ENCODE measurements at regions not wholly inside any gene's neighbourhood (a gene's known extent, or its start where the extent isn't known, plus 50 kb on each side); places are given as distances from the start of the nearest gene placed in this dataset.

DNA sequence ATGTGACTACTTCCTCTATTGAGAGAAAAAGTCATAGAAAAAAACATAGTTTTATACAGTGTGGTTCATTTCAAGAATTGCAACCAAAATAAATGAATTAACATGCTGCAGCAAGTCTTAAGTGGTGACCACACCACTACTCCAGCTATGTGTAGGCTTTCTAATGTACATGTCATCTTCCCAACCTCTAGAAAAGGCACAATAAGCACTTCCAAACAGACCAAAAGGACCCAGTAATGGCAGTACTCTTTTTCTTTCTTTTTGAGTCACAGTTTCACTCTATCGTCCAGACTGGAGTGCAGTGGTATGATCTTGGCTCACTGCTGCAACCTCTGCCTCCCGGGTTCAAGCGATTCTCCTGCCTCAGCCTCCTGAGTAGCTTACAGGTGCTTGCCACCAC, 219.3 kb upstream of the KBTBD8 start:
- no peak for DNase-seq (ENCODE audit: low spot score)
- intact Hi-C loops (cut with DNase I), result no loop called here

DNA sequence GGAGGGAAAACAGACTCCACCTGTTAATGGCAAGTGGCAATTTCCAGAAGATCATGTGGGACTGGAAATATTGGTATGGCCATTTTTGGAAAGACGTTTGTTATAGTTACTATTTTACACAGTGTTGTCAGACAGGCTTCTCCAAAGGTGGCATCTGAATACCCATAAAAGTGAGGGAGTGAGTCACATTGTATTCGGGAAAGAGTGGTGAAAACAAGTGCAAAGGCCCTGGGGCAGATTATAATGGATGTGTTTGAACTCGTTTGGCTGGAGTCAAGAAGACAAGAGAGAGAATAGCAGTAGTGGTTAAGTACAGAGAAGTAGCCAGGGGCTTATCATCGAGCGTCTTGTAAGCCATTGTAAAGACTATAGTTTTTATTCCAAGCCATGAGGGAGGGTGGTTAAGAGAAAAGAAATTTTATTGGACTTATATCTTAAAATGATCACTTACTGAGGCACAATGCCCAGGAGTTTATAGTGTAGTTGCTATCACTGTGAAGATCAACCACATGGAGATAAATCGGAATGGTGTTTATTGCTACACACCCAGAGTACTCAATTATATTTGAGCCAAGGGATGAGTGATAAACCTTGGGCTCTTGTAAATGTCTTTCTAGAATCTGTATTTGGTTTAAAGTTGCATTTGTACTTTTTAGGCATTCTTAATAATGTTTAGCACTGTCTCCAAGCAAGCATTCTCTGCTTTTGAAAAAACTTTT, 212.8 kb upstream of the KBTBD8 start:
- intact Hi-C loops (cut with DNase I), result no loop called here
- DNase-seq (ENCODE audit: low spot score), result no peak

DNA sequence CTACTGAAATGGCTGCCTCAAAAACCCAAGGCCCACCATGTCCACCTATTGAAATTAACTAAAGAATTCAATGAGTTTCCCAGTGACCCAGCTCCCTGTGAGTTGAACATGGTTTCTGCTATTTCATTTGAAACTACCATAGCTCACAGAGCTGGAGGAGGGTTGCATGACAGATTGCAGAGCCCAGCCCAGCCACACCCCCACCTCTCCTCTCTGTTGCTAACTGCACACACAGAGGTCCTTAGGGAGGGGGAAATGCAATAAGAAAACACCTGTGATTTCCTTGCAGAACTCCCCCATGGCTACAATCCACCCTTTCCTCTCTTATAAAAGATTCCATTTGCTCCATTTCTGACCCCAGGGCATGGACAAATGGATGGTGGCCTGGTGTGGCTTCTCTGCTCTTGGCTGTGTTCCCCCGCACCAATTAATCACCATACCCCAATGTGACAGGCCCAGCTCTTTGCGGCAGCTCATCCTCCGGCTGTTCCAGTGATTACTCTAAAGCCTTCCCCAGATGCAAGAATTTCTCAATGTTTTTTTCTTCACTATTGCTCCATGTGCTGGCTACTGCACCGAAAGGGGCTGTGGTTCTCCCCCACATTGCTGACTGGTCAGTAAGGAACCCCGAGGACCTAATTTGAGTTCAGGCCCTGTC, 208.4 kb upstream of the KBTBD8 start:
- intact Hi-C loops (cut with DNase I), result no loop called here
- DNase-seq (ENCODE audit: low spot score), result no peak

GRCh38 chr3:66792086-66792485, 206.0 kb upstream of the KBTBD8 start:
- DNase-seq (ENCODE audit: low spot score), result no peak
- intact Hi-C loops (cut with DNase I), result loop anchor here in 1 of 2 donors (2.0 kb wide), 1 partner anchor 29 kb away; no protein-coding TSS in a partner anchor

- intact Hi-C loops (cut with DNase I), result no loop called here
- DNase-seq (ENCODE audit: low spot score), result no peak
Observed at GRCh38 chr3:66795365-66795764, 202.7 kb upstream of the KBTBD8 start.

DNA sequence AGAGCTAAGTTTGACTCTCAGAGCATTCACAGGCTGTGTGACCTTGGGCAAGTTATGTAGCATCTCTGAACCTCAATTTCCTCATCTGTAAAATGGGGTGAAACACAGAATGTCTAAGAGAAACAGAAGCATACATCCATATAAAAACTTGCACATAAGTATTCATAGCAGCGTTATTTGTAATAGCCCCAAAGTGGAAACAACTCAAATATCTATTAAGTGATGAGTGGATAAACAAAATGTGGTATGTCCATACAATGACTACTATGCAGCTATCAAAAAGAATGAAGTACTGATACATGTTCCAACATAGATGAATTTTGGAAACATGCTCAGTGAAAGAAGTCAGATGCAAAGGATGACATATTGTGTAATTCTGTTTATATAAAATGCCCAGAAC, 201.8 kb upstream of the KBTBD8 start:
- intact Hi-C loops (cut with DNase I), result no loop called here
- no peak for DNase-seq (ENCODE audit: low spot score)

- intact Hi-C loops (cut with DNase I), result no loop called here
- peak; percentile 81 for DNase-seq (ENCODE audit: low spot score)
Observed at GRCh38 chr3:66797889-66798560, 200.1 kb upstream of the KBTBD8 start.

- no peak for DNase-seq (ENCODE audit: low spot score)
- intact Hi-C loops (cut with DNase I), result no loop called here
Observed at GRCh38 chr3:66800941-66801545, 197.1 kb upstream of the KBTBD8 start.

- intact Hi-C loops (cut with DNase I), result no loop called here
- DNase-seq (ENCODE audit: low spot score), result no peak
Observed at GRCh38 chr3:66803206-66803605, 194.9 kb upstream of the KBTBD8 start.

DNA sequence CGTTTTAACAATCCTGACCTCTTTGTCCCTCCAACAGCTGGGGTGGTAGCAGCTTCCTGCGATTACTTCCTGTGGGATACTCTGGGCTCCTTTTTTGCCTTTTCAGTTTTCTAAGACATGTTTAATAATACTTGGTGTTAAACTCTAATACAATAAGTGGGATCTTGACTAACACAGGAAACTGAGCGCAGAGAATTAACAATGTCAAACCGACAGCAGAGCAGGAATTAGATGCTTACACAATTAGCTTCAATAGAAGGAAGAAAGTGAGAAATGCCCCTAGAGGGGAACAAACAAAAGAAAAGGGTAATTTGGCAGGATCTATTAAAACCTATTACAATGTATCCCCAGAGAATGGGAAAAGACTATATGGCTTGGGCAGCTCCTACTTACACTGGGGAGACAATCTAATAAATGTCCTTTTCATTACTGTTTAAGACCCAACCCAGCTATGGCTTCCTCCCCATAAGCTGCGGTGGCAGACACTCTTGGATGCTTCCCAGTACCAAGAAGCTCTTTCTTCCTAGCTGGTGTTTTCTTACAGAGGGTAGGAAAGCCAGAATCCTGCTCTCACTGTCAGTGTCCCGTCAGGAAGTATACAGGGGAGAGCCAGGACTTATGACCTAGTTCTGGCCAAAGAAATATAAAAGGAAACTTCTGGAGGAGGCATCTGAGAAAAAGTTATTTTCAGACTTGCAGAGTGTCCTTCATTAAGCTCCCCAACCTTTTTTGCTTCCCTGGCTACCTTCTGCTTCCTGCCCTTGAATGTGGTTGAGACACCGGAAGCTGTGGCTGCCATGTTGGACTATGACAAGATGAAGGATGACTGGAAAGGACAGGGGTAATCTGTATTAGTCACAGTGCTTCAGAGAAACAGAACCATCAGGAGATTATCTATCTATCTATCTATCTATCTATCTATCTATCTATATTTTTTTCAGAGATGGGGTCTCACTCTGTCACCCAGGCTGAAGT, 194.1 kb upstream of the KBTBD8 start:
- intact Hi-C loops (cut with DNase I), result no loop called here
- no peak for DNase-seq (ENCODE audit: low spot score)

DNA sequence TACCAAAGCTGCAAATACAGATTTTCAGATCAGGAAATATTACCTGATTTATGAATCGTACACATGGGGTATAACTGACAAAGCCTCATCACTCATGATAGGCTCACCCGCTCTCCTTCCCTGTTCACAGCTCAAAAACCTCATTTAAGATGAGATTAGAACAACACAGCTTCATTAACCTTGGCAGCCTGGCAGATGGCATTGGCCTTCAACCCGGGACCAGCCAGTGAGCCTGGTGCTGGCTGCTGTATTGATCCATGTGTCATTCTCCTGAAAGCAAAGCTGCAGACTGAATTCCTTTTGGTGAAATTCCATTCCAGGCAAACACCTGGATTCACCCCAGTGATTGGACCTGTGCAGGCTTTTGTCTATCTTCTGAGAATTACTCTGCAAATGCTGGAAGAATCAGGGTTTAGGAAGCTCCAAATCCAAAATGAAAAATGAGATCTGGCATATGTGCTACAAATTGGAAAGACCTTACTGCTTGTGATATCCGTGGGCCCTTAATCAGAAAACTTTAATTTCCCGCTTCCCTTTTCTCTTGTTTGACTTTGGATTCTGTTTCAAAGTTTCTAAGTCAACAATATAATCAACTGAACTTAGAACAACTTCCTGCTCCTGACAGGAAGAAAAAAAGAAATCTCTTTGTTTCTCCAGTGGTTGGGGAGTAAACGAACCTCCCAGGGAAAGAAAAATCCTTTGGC, 189.1 kb upstream of the KBTBD8 start:
- intact Hi-C loops (cut with DNase I), result no loop called here
- DNase-seq (ENCODE audit: low spot score), result no peak

DNA sequence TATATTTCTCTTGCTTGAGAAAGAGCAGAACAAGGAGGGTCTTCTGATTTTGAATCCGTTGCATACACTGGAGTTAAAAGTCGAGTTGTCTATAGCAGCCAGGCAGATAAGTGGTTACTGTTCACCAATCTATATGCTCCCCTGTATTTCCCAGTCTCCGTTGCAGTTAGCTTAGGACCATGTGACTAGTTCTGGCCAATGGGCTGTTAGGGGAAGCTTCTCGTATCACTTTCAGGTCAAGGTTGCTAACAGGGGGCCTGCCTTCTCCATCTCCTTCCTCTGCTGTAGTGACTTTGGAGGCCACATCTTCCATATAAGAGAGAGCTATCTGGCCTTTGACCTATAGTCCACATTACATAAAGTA, 188.5 kb upstream of the KBTBD8 start:
- intact Hi-C loops (cut with DNase I), result no loop called here
- no peak for DNase-seq (ENCODE audit: low spot score)

DNA sequence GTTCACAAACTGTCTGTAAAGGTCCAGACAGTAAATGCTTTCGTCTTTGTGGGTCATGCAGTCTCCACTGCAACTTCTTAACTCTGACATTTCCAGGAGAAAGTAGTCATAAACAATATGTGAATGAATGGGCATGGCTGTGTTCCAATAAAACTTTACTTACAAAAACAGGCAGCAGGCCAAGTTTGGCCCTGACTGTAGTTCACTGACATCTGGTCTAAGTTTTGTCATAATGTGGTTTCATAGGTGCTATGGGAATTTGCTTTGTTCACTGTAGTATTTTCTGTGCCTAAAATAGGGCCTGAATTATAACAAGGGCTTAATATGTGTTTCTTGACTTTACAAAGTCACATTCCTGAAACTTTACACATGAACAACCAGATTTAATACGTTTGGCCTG, 186.0 kb upstream of the KBTBD8 start:
- intact Hi-C loops (cut with DNase I), result loop anchor here (5.0 to 10.0 kb wide), 2 partner anchors 407 to 555 kb away; no protein-coding TSS in a partner anchor
- DNase-seq (ENCODE audit: low spot score), result no peak

- intact Hi-C loops (cut with DNase I), result loop anchor here (5.0 to 10.0 kb wide), 2 partner anchors 408 to 555 kb away; no protein-coding TSS in a partner anchor
- no peak for DNase-seq (ENCODE audit: low spot score)
Observed at GRCh38 chr3:66812741-66813140, 185.4 kb upstream of the KBTBD8 start.

DNA sequence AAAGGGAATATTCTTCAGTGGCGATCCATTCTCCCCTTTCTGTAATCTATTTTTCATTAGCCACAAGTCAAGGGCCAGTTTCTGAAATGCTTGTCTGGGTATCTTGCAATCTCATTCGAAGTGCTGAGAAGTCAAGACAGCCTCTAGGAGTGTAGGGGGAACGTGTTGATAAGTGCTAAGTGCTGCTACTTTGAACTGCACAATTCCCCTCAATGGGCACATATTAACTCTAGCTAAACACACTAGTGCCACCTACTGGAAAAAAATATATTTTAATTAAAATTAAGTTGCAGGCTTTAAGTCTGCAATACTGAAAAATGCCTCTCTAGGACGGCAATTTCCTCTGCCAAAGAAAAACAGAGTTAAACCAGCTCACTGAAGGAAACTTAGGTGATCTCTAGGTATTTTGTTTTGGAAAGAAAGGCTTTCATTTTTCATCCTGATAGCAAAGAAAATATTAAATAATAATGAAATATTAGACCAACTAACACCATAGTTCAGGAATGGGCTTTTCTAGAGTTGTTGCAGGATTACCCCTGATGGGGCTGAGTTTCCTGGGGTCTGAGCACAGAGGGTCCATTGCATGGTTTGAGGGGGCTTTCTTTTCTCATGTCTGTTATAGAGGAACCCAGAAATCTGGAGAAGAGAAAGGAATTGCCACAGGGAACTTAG, 181.9 kb upstream of the KBTBD8 start:
- intact Hi-C loops (cut with DNase I), result loop anchor here (5.0 to 10.0 kb wide), 3 partner anchors 411 to 549 kb away; no protein-coding TSS in a partner anchor

GRCh38 chr3:66817951-66818557, 180.1 kb upstream of the KBTBD8 start:
- intact Hi-C loops (cut with DNase I), result loop anchor here (5.0 to 10.0 kb wide), 3 partner anchors 413 to 551 kb away; no protein-coding TSS in a partner anchor
- DNase-seq (ENCODE audit: low spot score), result no peak

More for the DNA sequence above, 181.9 kb upstream of the KBTBD8 start:
- no peak for DNase-seq (ENCODE audit: low spot score)

GRCh38 chr3:66819993-66820501, 178.1 kb upstream of the KBTBD8 start:
- intact Hi-C loops (cut with DNase I), result loop anchor here (5.0 to 10.0 kb wide), 3 partner anchors 415 to 553 kb away; no protein-coding TSS in a partner anchor
- DNase-seq (ENCODE audit: low spot score), result no peak

Measured in posterior vena cava (tissue), 2 donors.